ENCODE measurements at regions not wholly inside any gene's neighbourhood (a gene's known extent, or its start where the extent isn't known, plus 50 kb on each side); places are given as distances from the start of the nearest gene placed in this dataset.
"Not testable (repeated sequence)": the region's sequence is repeated elsewhere in the genome, so short reads cannot be mapped to it uniquely, and the experiment has no call there.

GRCh38 chr20:26243731-26244130, 547.1 kb upstream of the ZNF337 start:
- Histone ChIP-seq H3K27me3 (ENCODE audit: control insufficient read depth in 2 of 2, insufficient read depth in 2 of 2, low read length in 2 of 2) (no peaks in the 10 kb centered on the region), H3K9me3 (ENCODE audit: control insufficient read depth in 2 of 3, low read length in 3 of 3) (no peaks in the 10 kb centered on the region), H3K4me3 (ENCODE audit: low read length) (no peak overlapping the region), H3K4me1 (ENCODE audit: control insufficient read depth in 2 of 2, insufficient read depth in 2 of 2, low read length in 2 of 2) (no peaks in the 10 kb centered on the region), H3K27ac (ENCODE audit: low read depth, low read length) (no peak overlapping the region), H3K36me3 (ENCODE audit: control insufficient read depth in 2 of 3, insufficient read depth in 3 of 3, low read length in 3 of 3) (no peaks in the 10 kb centered on the region)
- no peak overlapping the region for H3K4me3 Mint-ChIP-seq
- peaks cover 5 to 35% (median 11%) of the 10 kb centered on the region in 11 donors for H3K9me3 Mint-ChIP-seq
- ChIA-PET CTCF (no interaction called here), POLR2A (no interaction called here)
- DNase-seq = no peak
- no peaks in the 10 kb centered on the region for H3K4me1 Mint-ChIP-seq
- ATAC-seq = no peak
- H3K36me3 Mint-ChIP-seq = peaks cover 0 to 5% (median 4%) of the 10 kb centered on the region in 5 donors
- no peaks in the 10 kb centered on the region for H3K27me3 Mint-ChIP-seq
- intact Hi-C loops (cut with micrococcal nuclease) = no loop called here
- H3K27ac Mint-ChIP-seq = no peak overlapping the region

GRCh38 chr20:26220609-26221008, 524.0 kb upstream of the ZNF337 start:
- H3K27me3 ChIP-seq (ENCODE audit: control insufficient read depth in 2 of 2, insufficient read depth in 2 of 2, low read length in 2 of 2); H3K27ac ChIP-seq (ENCODE audit: low read depth, low read length); H3K4me1 ChIP-seq (ENCODE audit: control insufficient read depth in 2 of 2, insufficient read depth in 2 of 2, low read length in 2 of 2); CTCF ChIA-PET; H3K4me1 Mint-ChIP-seq; H3K27me3 Mint-ChIP-seq; ATAC-seq; H3K27ac Mint-ChIP-seq; H3K36me3 ChIP-seq (ENCODE audit: control insufficient read depth in 2 of 3, insufficient read depth in 3 of 3, low read length in 3 of 3); H3K4me3 ChIP-seq (ENCODE audit: low read length); H3K9me3 ChIP-seq (ENCODE audit: control insufficient read depth in 2 of 3, low read length in 3 of 3); intact Hi-C loops (cut with micrococcal nuclease); DNase-seq; H3K36me3 Mint-ChIP-seq; H3K4me3 Mint-ChIP-seq; POLR2A ChIA-PET: not testable (repeated sequence)
- H3K9me3 Mint-ChIP-seq = peaks cover 0 to 13% (median 1%) of the 10 kb centered on the region in 11 donors

GRCh38 chr20:26219546-26219945, 522.9 kb upstream of the ZNF337 start:
- H3K4me3 Mint-ChIP-seq; H3K9me3 ChIP-seq (ENCODE audit: control insufficient read depth in 2 of 3, low read length in 3 of 3); H3K4me1 ChIP-seq (ENCODE audit: control insufficient read depth in 2 of 2, insufficient read depth in 2 of 2, low read length in 2 of 2); POLR2A ChIA-PET; H3K27me3 Mint-ChIP-seq; H3K27me3 ChIP-seq (ENCODE audit: control insufficient read depth in 2 of 2, insufficient read depth in 2 of 2, low read length in 2 of 2); H3K36me3 Mint-ChIP-seq; DNase-seq; H3K27ac Mint-ChIP-seq; CTCF ChIA-PET; ATAC-seq; H3K4me1 Mint-ChIP-seq; H3K27ac ChIP-seq (ENCODE audit: low read depth, low read length); intact Hi-C loops (cut with micrococcal nuclease); H3K4me3 ChIP-seq (ENCODE audit: low read length); H3K36me3 ChIP-seq (ENCODE audit: control insufficient read depth in 2 of 3, insufficient read depth in 3 of 3, low read length in 3 of 3): not testable (repeated sequence)
- H3K9me3 Mint-ChIP-seq = peaks cover 0 to 13% (median 5%) of the 10 kb centered on the region in 11 donors

- peaks cover 0 to 4% (median 2%) of the 10 kb centered on the region in 5 donors for H3K36me3 Mint-ChIP-seq
These were observed 521.6 kb upstream of the ZNF337 start for GRCh38 chr20:26218301-26218700.

GRCh38 chr20:26216025-26216424, 519.4 kb upstream of the ZNF337 start:
- Histone ChIP-seq H3K4me1 (ENCODE audit: control insufficient read depth in 2 of 2, insufficient read depth in 2 of 2, low read length in 2 of 2) (no peaks in the 10 kb centered on the region), H3K36me3 (ENCODE audit: control insufficient read depth in 2 of 3, insufficient read depth in 3 of 3, low read length in 3 of 3) (no peaks in the 10 kb centered on the region), H3K4me3 (ENCODE audit: low read length) (no peak overlapping the region), H3K27ac (ENCODE audit: low read depth, low read length) (no peak overlapping the region), H3K27me3 (ENCODE audit: control insufficient read depth in 2 of 2, insufficient read depth in 2 of 2, low read length in 2 of 2) (no peaks in the 10 kb centered on the region), H3K9me3 (ENCODE audit: control insufficient read depth in 2 of 3, low read length in 3 of 3) (no peaks in the 10 kb centered on the region)
- Mint-ChIP-seq H3K27ac (no peak overlapping the region), H3K4me3 (no peak overlapping the region), H3K4me1 (peaks cover 3 to 28% (median 24%) of the 10 kb centered on the region in 7 donors), H3K27me3 (no peaks in the 10 kb centered on the region), H3K36me3 (peaks cover 0 to 12% (median 4%) of the 10 kb centered on the region in 5 donors), H3K9me3 (peaks cover 0 to 40% (median 2%) of the 10 kb centered on the region in 11 donors)
- ChIA-PET CTCF (no interaction called here), POLR2A (no interaction called here)
- ATAC-seq = no peak
- no peak for DNase-seq
- intact Hi-C loops (cut with micrococcal nuclease) = no loop called here

More at GRCh38 chr20:26218301-26218700, 521.6 kb upstream of the ZNF337 start:
- CTCF ChIA-PET = interaction anchor here (0.9 kb wide), 1 partner anchor 13 kb away, joined by 3 read pairs; no protein-coding TSS in a partner anchor
- Mint-ChIP-seq H3K9me3 (peaks cover 0 to 19% (median 5%) of the 10 kb centered on the region in 11 donors), H3K27ac (no peak overlapping the region), H3K27me3 (no peaks in the 10 kb centered on the region), H3K4me3 (no peak overlapping the region), H3K4me1 (peaks cover 0 to 5% (median 4%) of the 10 kb centered on the region in 7 donors)
- POLR2A ChIA-PET = no interaction called here
- H3K27ac ChIP-seq (ENCODE audit: low read depth, low read length) = no peak overlapping the region
- H3K9me3 ChIP-seq (ENCODE audit: control insufficient read depth in 2 of 3, low read length in 3 of 3) = no peaks in the 10 kb centered on the region
- no peaks in the 10 kb centered on the region for H3K36me3 ChIP-seq (ENCODE audit: control insufficient read depth in 2 of 3, insufficient read depth in 3 of 3, low read length in 3 of 3)
- DNase-seq (no peak), ATAC-seq (no peak)
- H3K4me1 ChIP-seq (ENCODE audit: control insufficient read depth in 2 of 2, insufficient read depth in 2 of 2, low read length in 2 of 2) = no peaks in the 10 kb centered on the region
- no peak overlapping the region for H3K4me3 ChIP-seq (ENCODE audit: low read length)
- intact Hi-C loops (cut with micrococcal nuclease) = no loop called here
- no peaks in the 10 kb centered on the region for H3K27me3 ChIP-seq (ENCODE audit: control insufficient read depth in 2 of 2, insufficient read depth in 2 of 2, low read length in 2 of 2)

GRCh38 chr20:26214991-26215390, 518.3 kb upstream of the ZNF337 start:
- H3K4me1 ChIP-seq (ENCODE audit: control insufficient read depth in 2 of 2, insufficient read depth in 2 of 2, low read length in 2 of 2) = no peaks in the 10 kb centered on the region
- no peaks in the 10 kb centered on the region for H3K9me3 ChIP-seq (ENCODE audit: control insufficient read depth in 2 of 3, low read length in 3 of 3)
- H3K36me3 ChIP-seq (ENCODE audit: control insufficient read depth in 2 of 3, insufficient read depth in 3 of 3, low read length in 3 of 3) = no peaks in the 10 kb centered on the region
- CTCF ChIA-PET = no interaction called here
- DNase-seq (no peak), ATAC-seq (no peak)
- Mint-ChIP-seq H3K36me3 (peaks cover 2 to 12% (median 4%) of the 10 kb centered on the region in 5 donors), H3K27ac (no peak overlapping the region), H3K9me3 (peaks cover 0 to 44% (median 2%) of the 10 kb centered on the region in 11 donors), H3K27me3 (peaks cover 0 to 4% (median 0%) of the 10 kb centered on the region in 5 donors), H3K4me3 (no peak overlapping the region), H3K4me1 (peaks cover 4 to 33% (median 29%) of the 10 kb centered on the region in 7 donors)
- no peak overlapping the region for H3K27ac ChIP-seq (ENCODE audit: low read depth, low read length)
- H3K27me3 ChIP-seq (ENCODE audit: control insufficient read depth in 2 of 2, insufficient read depth in 2 of 2, low read length in 2 of 2) = no peaks in the 10 kb centered on the region
- POLR2A ChIA-PET = no interaction called here
- no peak overlapping the region for H3K4me3 ChIP-seq (ENCODE audit: low read length)
- intact Hi-C loops (cut with micrococcal nuclease) = no loop called here

GRCh38 chr20:26209171-26209941, 512.7 kb upstream of the ZNF337 start:
- DNase-seq (peak in 7 of 9 donors; percentile 4 to 30 (median 12)), ATAC-seq (no peak)
- intact Hi-C loops (cut with micrococcal nuclease) = loop anchor here in 1 of 2 donors (2.0 to 5.0 kb wide), 3 partner anchors 69 to 1217 kb away; partner anchors contain the start of gene APMAP
- peak overlapping the region; percentile 45 to 87 (median 76) for H3K4me3 Mint-ChIP-seq
- H3K27me3 Mint-ChIP-seq = peaks cover 0 to 21% (median 10%) of the 10 kb centered on the region in 5 donors
- H3K27ac ChIP-seq (ENCODE audit: low read depth, low read length) = peak overlapping the region; percentile 65
- H3K36me3 Mint-ChIP-seq = peaks cover 2 to 10% (median 4%) of the 10 kb centered on the region in 5 donors
- H3K9me3 Mint-ChIP-seq = peaks cover 0 to 34% (median 2%) of the 10 kb centered on the region in 11 donors
- H3K27me3 ChIP-seq (ENCODE audit: control insufficient read depth in 2 of 2, insufficient read depth in 2 of 2, low read length in 2 of 2) = no peaks in the 10 kb centered on the region
- peak overlapping the region; percentile 46 for H3K4me3 ChIP-seq (ENCODE audit: low read length)
- H3K9me3 ChIP-seq (ENCODE audit: control insufficient read depth in 2 of 3, low read length in 3 of 3) = no peaks in the 10 kb centered on the region
- peaks cover 7 to 48% (median 39%) of the 10 kb centered on the region in 7 donors for H3K4me1 Mint-ChIP-seq
- peak overlapping the region; percentile 4 to 80 (median 52) for H3K27ac Mint-ChIP-seq
- no peaks in the 10 kb centered on the region for H3K36me3 ChIP-seq (ENCODE audit: control insufficient read depth in 2 of 3, insufficient read depth in 3 of 3, low read length in 3 of 3)
- H3K4me1 ChIP-seq (ENCODE audit: control insufficient read depth in 2 of 2, insufficient read depth in 2 of 2, low read length in 2 of 2) = no peaks in the 10 kb centered on the region
- ChIA-PET CTCF (no interaction called here), POLR2A (no interaction called here)

Data from naive thymus-derived CD4-positive, alpha-beta T cell (primary cell).